Gastrocnemius medialis (tissue), 4 donors: ENCODE measurements at regions not wholly inside any gene's neighbourhood (a gene's known extent, or its start where the extent isn't known, plus 50 kb on each side); places are given as distances from the start of the nearest gene placed in this dataset.
A peak's percentile ranks its signal among the peaks of the same experiment; 100 is the strongest.

Experiments used
- ATAC-seq, 2 donors: fragments of 150-250 bp; one replicate each; pipeline ENCODE4 v1.9.1; 2016
- DNase-seq, 2 donors: peaks; one replicate each; pipeline ENCODE4 v3.0.0-alpha.2; 2019
- H3K27ac ChIP-seq, 4 donors: fragments of 200-600 bp; sonication (generic); 1 replicate in 1 of 4; 2 replicates in 3 of 4; pipeline ENCODE4 v1.5.1; 2016 to 2018; ENCODE audit warnings: mild to moderate bottlenecking in 2 of 4, moderate library complexity in 1 of 4
- H3K27me3 ChIP-seq, 3 donors: fragments of 200-600 bp; sonication (generic) in 2 of 3; 1 replicate in 1 of 3; 2 replicates in 2 of 3; pipeline versions ENCODE4 v1.5.1 to v1.6.0; 2016 to 2019; ENCODE audit warnings: mild to moderate bottlenecking in 1 of 3, moderate library complexity in 1 of 3
- H3K36me3 ChIP-seq, 2 donors: fragments of 200-600 bp; sonication (generic) in 1 of 2; one replicate each; pipeline ENCODE4 v1.5.1; 2017 to 2018
- H3K4me1 ChIP-seq, 2 donors: fragments of 200-600 bp; sonication (generic) in 1 of 2; one replicate each; pipeline ENCODE4 v1.5.1; 2016 to 2017; ENCODE audit warnings: mild to moderate bottlenecking in 2 of 2
- H3K4me3 ChIP-seq, 4 donors: fragments of 200-600 bp; sonication (generic) in 3 of 4; 1 replicate in 1 of 4; 2 replicates in 3 of 4; pipeline ENCODE4 v1.5.1; 2016 to 2019; ENCODE audit warnings: mild to moderate bottlenecking in 2 of 4
- H3K9me3 ChIP-seq, 3 donors: fragments of 200-600 bp; sonication (generic) in 2 of 3; 1 replicate in 1 of 3; 2 replicates in 2 of 3; pipeline ENCODE4 v1.5.1; 2016 to 2019
- POLR2A ChIP-seq, 2 donors: fragments of 450-650 bp; IDR thresholded peaks; one replicate each; pipeline ENCODE4 v1.6.1; 2017; ENCODE audit warnings: antibody characterized with exemption in 2 of 2, mild to moderate bottlenecking in 2 of 2, moderate library complexity in 2 of 2
- in situ Hi-C, 4 donors: fragments of 200-750 bp; cut with MboI; loops; one replicate each; pipeline versions ENCODE4 v1.15.0 to v1.8.0; 2017; ENCODE audit warnings: low sequenced_read_pairs in 4 of 4
- intact Hi-C: fragments of 100-400 bp; cut with DNase I; formaldehyde crosslinking; loops from one replicate; pipeline ENCODE4 v1.15.1; 2023; ENCODE audit warnings: low total_unique reads
- TF ChIP-seq, protein P1 (sequence below), 5 experiments: fragments of 450-650 bp in 3 of 5; fragments of 200-600 bp in 2 of 5; sonication (generic) in 2 of 5; IDR thresholded peaks in 4 of 5; conservative IDR thresholded peaks in 1 of 5; 1 replicate in 4 of 5; 2 replicates in 1 of 5; pipeline ENCODE4 v1.5.1; 2016 to 2019; ENCODE audit warnings: antibody characterized with exemption in 5 of 5, mild to moderate bottlenecking in 3 of 5, moderate library complexity in 3 of 5

DNA sequence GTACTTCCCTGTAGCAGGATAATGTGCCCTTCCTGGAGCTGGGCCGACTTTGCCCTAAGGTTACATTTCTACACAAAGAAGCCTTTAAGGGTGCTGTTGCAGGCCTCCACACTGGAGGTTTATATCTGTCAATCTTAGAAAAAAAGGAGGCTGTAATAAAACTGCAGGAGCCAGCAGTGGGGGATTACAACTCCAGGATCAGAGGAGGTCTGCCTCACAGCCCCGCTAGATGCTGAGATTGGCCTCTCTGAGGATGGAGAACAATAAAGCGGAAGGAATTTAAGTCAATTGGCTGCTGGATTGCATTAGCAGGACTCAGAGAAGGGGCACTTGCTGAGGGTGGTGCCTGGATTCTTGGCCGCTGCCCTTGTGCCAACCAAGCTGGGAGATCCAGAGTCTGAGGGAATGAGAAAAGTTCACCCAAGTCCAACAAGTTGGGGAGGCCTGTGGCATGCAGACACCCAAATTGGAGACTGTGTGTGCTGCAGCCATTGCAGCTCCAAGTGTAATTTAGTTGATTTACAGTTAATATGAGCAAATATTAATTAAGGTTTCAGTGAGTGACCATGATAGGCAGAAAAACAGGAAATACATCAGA lies 99.0 kb upstream of the SSBP2 start:
- ATAC-seq (no peak), DNase-seq (no peak)
- Histone ChIP-seq H3K4me1 (peaks cover 64 to 66% of the 10 kb centered on the region in 2 donors), H3K27me3 (no peaks in the 10 kb centered on the region), H3K36me3 (no peaks in the 10 kb centered on the region), H3K9me3 (no peaks in the 10 kb centered on the region), H3K27ac (peak overlapping the region; percentile 83 to 96 (median 92)), H3K4me3 (no peak overlapping the region)
- in situ Hi-C loops (loop anchor here (5.0 to 25.0 kb wide), 5 partner anchors 63 to 345 kb away; partner anchors contain the start of gene SSBP2 (in 4 of the 4)), intact Hi-C loops (loop anchor here (2.0 to 5.0 kb wide), 3 partner anchors 343 to 603 kb away; no protein-coding TSS in a partner anchor)
- TF ChIP-seq, protein P1, sequence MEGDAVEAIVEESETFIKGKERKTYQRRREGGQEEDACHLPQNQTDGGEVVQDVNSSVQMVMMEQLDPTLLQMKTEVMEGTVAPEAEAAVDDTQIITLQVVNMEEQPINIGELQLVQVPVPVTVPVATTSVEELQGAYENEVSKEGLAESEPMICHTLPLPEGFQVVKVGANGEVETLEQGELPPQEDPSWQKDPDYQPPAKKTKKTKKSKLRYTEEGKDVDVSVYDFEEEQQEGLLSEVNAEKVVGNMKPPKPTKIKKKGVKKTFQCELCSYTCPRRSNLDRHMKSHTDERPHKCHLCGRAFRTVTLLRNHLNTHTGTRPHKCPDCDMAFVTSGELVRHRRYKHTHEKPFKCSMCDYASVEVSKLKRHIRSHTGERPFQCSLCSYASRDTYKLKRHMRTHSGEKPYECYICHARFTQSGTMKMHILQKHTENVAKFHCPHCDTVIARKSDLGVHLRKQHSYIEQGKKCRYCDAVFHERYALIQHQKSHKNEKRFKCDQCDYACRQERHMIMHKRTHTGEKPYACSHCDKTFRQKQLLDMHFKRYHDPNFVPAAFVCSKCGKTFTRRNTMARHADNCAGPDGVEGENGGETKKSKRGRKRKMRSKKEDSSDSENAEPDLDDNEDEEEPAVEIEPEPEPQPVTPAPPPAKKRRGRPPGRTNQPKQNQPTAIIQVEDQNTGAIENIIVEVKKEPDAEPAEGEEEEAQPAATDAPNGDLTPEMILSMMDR (IDR thresholded peaks at IDR 0.05 in 4 of 5, conservative IDR thresholded peaks at IDR 0.05 in 1 of 5), result no peak
- TF ChIP-seq POLR2A (IDR thresholded peaks at IDR 0.05), result no peak

GRCh38 chr5:81848362-81848880 lies 97.5 kb upstream of the SSBP2 start:
- no peak for TF ChIP-seq POLR2A (IDR thresholded peaks at IDR 0.05)
- TF ChIP-seq, protein P1 (IDR thresholded peaks at IDR 0.05 in 4 of 5, conservative IDR thresholded peaks at IDR 0.05 in 1 of 5), result no peak
- no peaks in the 10 kb centered on the region for H3K9me3 ChIP-seq
- H3K36me3 ChIP-seq, result no peaks in the 10 kb centered on the region
- DNase-seq (no peak), ATAC-seq (no peak)
- intact Hi-C loops, result no loop called here
- no peaks in the 10 kb centered on the region for H3K27me3 ChIP-seq
- no peak overlapping the region for H3K4me3 ChIP-seq
- H3K4me1 ChIP-seq, result peaks cover 50 to 52% of the 10 kb centered on the region in 2 donors
- no peak overlapping the region for H3K27ac ChIP-seq
- in situ Hi-C loops, result loop anchor here in 3 of 4 donors (5.0 to 10.0 kb wide), 4 partner anchors 61 to 344 kb away; partner anchors contain the start of gene SSBP2 (in 2 of the 3)

DNA sequence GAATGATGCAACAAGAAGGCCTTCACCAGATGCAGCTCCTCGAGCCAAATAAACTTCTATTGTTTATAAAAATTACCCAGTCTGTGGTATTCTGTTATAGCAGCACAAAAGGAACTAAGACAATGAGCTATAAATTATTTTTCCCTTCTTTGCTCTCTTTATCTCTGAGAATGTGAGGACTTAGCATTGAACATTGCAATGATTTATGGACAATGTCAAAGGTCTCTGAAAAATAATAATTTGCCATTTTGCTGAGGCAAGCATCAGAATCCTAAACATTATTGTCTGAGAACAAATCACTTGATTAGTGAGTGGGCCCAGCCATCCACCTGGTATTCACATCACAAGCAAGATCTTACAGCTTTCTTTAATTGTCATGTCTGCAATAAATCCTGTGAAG lies 95.4 kb upstream of the SSBP2 start:
- no peaks in the 10 kb centered on the region for H3K36me3 ChIP-seq
- intact Hi-C loops, result no loop called here
- no peaks in the 10 kb centered on the region for H3K27me3 ChIP-seq
- ATAC-seq (no peak), DNase-seq (no peak)
- peaks cover 45 to 46% of the 10 kb centered on the region in 2 donors for H3K4me1 ChIP-seq
- in situ Hi-C loops, result loop anchor here in 3 of 4 donors (5.0 to 10.0 kb wide), 4 partner anchors 59 to 342 kb away; partner anchors contain the start of gene SSBP2 (in 2 of the 3)
- H3K9me3 ChIP-seq, result no peaks in the 10 kb centered on the region
- no peak for TF ChIP-seq POLR2A (IDR thresholded peaks at IDR 0.05)
- TF ChIP-seq, protein P1 (IDR thresholded peaks at IDR 0.05 in 4 of 5, conservative IDR thresholded peaks at IDR 0.05 in 1 of 5), result no peak
- H3K4me3 ChIP-seq, result no peak overlapping the region
- H3K27ac ChIP-seq, result no peak overlapping the region

- Histone ChIP-seq H3K4me1 (peaks cover 22% of the 10 kb centered on the region in 2 donors), H3K36me3 (no peaks in the 10 kb centered on the region), H3K4me3 (no peak overlapping the region), H3K27ac (no peak overlapping the region), H3K9me3 (no peaks in the 10 kb centered on the region), H3K27me3 (no peaks in the 10 kb centered on the region)
- ATAC-seq (no peak), DNase-seq (no peak)
- in situ Hi-C loops, result loop anchor here in 2 of 4 donors (10.0 kb wide), 2 partner anchors 89 to 339 kb away; partner anchors contain the start of gene SSBP2 (in 1 of the 2)
- TF ChIP-seq, protein P1 (IDR thresholded peaks at IDR 0.05 in 4 of 5, conservative IDR thresholded peaks at IDR 0.05 in 1 of 5), result no peak
- no peak for TF ChIP-seq POLR2A (IDR thresholded peaks at IDR 0.05)
- intact Hi-C loops, result no loop called here
Measured at GRCh38 chr5:81843845-81844244, 92.9 kb upstream of the SSBP2 start.
